Testis (tissue), 2 donors: ENCODE measurements at regions not wholly inside any gene's neighbourhood (a gene's known extent, or its start where the extent isn't known, plus 50 kb on each side); places are given as distances from the start of the nearest gene placed in this dataset.

Source experiments
- POLR2A ChIP-seq: fragments of 450-650 bp; IDR thresholded peaks from one replicate; pipeline ENCODE4 v1.6.1; 2017; ENCODE audit warnings: antibody characterized with exemption, mild to moderate bottlenecking, moderate library complexity
- TF ChIP-seq, protein P1 (sequence below), 3 experiments: fragments of 450-650 bp in 2 of 3; fragments of 200-600 bp in 1 of 3; sonication (generic) in 1 of 3; IDR thresholded peaks; one replicate each; pipeline ENCODE4 v1.5.1; 2016 to 2019; ENCODE audit warnings: antibody characterized with exemption in 3 of 3, mild to moderate bottlenecking in 2 of 3, moderate library complexity in 1 of 3

DNA sequence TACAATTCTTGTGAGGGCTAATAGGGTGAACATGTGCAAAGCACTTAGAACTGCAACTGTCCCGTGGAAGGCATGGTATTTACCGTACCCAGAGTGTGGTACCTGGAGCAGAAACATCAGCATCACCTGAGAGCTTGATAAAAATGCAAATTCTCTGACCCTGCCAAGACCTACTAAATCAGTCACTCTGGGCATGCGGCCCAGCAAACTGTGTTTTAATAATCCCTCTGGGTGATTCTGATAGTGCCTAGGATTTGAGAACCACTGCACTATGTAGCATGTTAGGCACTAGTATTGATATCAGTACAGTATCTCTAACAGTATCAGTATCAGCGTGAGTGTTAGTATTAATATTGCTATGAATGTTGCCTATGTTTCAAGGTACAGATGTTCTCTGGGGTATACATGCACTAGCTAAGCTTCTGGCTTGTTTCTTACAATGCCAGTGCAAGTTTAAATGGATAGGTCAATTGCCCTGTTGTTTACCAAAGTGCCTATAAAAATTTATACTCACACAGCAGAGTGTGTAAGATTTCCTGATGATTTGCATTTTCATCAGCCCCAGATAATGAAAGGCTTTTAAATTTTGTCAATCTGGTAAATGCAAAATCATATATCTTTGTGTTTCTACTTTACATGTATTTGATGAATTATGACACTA, 354.0 kb downstream of the HS3ST1 start:
- no peak for TF ChIP-seq POLR2A
- TF ChIP-seq, protein P1, sequence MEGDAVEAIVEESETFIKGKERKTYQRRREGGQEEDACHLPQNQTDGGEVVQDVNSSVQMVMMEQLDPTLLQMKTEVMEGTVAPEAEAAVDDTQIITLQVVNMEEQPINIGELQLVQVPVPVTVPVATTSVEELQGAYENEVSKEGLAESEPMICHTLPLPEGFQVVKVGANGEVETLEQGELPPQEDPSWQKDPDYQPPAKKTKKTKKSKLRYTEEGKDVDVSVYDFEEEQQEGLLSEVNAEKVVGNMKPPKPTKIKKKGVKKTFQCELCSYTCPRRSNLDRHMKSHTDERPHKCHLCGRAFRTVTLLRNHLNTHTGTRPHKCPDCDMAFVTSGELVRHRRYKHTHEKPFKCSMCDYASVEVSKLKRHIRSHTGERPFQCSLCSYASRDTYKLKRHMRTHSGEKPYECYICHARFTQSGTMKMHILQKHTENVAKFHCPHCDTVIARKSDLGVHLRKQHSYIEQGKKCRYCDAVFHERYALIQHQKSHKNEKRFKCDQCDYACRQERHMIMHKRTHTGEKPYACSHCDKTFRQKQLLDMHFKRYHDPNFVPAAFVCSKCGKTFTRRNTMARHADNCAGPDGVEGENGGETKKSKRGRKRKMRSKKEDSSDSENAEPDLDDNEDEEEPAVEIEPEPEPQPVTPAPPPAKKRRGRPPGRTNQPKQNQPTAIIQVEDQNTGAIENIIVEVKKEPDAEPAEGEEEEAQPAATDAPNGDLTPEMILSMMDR (IDR thresholded peaks at IDR 0.05) = no peak
